Endothelial cell of umbilical vein (primary cell): ENCODE measurements at regions not wholly inside any gene's neighbourhood (a gene's known extent, or its start where the extent isn't known, plus 50 kb on each side); places are given as distances from the start of the nearest gene placed in this dataset.

Experiments used
- CTCF ChIP-seq, 2 donors: IDR thresholded peaks; 1 replicate in 1 of 2; 2 replicates in 1 of 2; pipeline ENCODE4 v1.5.1; 2011; ENCODE audit warnings: low read length in 2 of 2, mild to moderate bottlenecking in 2 of 2, moderate library complexity in 2 of 2, control low read depth in 1 of 2, inconsistent platforms in 1 of 2, low read depth in 1 of 2; ENCODE audit not compliant: insufficient read depth in 1 of 2; ENCODE audit errors: extremely low read depth in 1 of 2
- EZH2 ChIP-seq: IDR thresholded peaks from 2 replicates; pipeline ENCODE4 v1.6.1; 2012; ENCODE audit warnings: borderline replicate concordance, low read depth, mild to moderate bottlenecking, moderate library complexity, low read length, inconsistent platforms; ENCODE audit not compliant: severe bottlenecking
- FOS ChIP-seq: IDR thresholded peaks from 2 replicates; pipeline ENCODE4 v1.6.1; 2011; ENCODE audit warnings: mild to moderate bottlenecking, low read length, moderate library complexity, borderline replicate concordance; ENCODE audit not compliant: insufficient read depth
- POLR2A ChIP-seq: IDR thresholded peaks from 2 replicates; pipeline ENCODE4 v1.6.1; 2012; ENCODE audit warnings: low read depth, mild to moderate bottlenecking, control low read depth, low read length
- POLR2AphosphoS5 ChIP-seq: IDR thresholded peaks from 2 replicates; pipeline ENCODE4 v1.6.1; 2012; ENCODE audit warnings: low read depth, mild to moderate bottlenecking, control low read depth, low read length, moderate library complexity; ENCODE audit not compliant: insufficient read depth

- TF ChIP-seq POLR2AphosphoS5 = no peak
- TF ChIP-seq POLR2A = no peak
- no peak for TF ChIP-seq CTCF (IDR thresholded peaks at IDR 0.05; ENCODE audit: extremely low read depth in 1 of 2, insufficient read depth in 1 of 2, low read depth in 1 of 2, low read length in 2 of 2)
- TF ChIP-seq EZH2 = no peak
- TF ChIP-seq FOS = no peak
These were observed 719.8 kb downstream of the INHBA start for GRCh38 chr7:40983111-40983510.
